CD4-positive, alpha-beta T cell (primary cell): ENCODE measurements at regions not wholly inside any gene's neighbourhood (a gene's known extent, or its start where the extent isn't known, plus 50 kb on each side); places are given as distances from the start of the nearest gene placed in this dataset.

ENCODE experiments used
- ATAC-seq: fragments of 200-7000 bp; cut with Tn5 transposase; one replicate; pipeline ENCODE4 v1.10.0; 2022; ENCODE audit warnings: mild to moderate bottlenecking; ENCODE audit not compliant: poor library complexity
- CTCF ChIA-PET: fragments of 350-600 bp; sonication (Branson Sonifier 250); formaldehyde crosslinking; loops from one replicate; lab custom pipeline; 2021; ENCODE audit warnings: antibody characterized with exemption, inconsistent platforms; lab: Charles Lee
- POLR2A ChIA-PET: fragments of 350-600 bp; sonication (Branson Sonifier 250); formaldehyde crosslinking; loops from one replicate; lab custom pipeline; 2021; ENCODE audit warnings: antibody characterized with exemption, inconsistent platforms; lab: Charles Lee
- DNase-seq, 14 experiments: peaks; one replicate each; pipeline ENCODE4 v3.0.0-alpha.2; 2013 to 2020; ENCODE audit warnings: mixed read lengths in 2 of 14
- H3K27ac ChIP-seq, 2 donors: one replicate each; pipeline versions ENCODE4 v1.5.1 to v1.7.0; 2013; ENCODE audit warnings: low read length in 2 of 2, low read depth in 1 of 2, mild to moderate bottlenecking in 1 of 2
- H3K27me3 ChIP-seq, 2 experiments: 1 replicate in 1 of 2; 2 replicates in 1 of 2; pipeline versions ENCODE4 v1.6.1 to v1.7.0; 2013; ENCODE audit warnings: low read length in 2 of 2, control low read depth in 1 of 2, mild to moderate bottlenecking in 1 of 2, moderate library complexity in 1 of 2; ENCODE audit not compliant: insufficient read depth in 2 of 2, control insufficient read depth in 1 of 2
- H3K36me3 ChIP-seq: one replicate; pipeline ENCODE4 v1.6.1; 2013; ENCODE audit warnings: low read length, control low read depth; ENCODE audit not compliant: insufficient read depth
- H3K4me1 ChIP-seq: one replicate; pipeline ENCODE4 v1.6.1; 2013; ENCODE audit warnings: low read length, control low read depth; ENCODE audit not compliant: insufficient read depth
- H3K4me3 ChIP-seq: one replicate; pipeline ENCODE4 v1.5.1; 2013; ENCODE audit warnings: mild to moderate bottlenecking, low read length, moderate library complexity
- H3K9me3 ChIP-seq, 2 experiments: 1 replicate in 1 of 2; 2 replicates in 1 of 2; pipeline versions ENCODE4 v1.6.1 to v1.7.0; 2013; ENCODE audit warnings: low read length in 2 of 2, mild to moderate bottlenecking in 2 of 2, control low read depth in 1 of 2, moderate library complexity in 1 of 2; ENCODE audit not compliant: control insufficient read depth in 1 of 2, insufficient read depth in 1 of 2
- H3K27ac Mint-ChIP-seq: one replicate; pipeline ENCODE4 v1.8.0; 2020; ENCODE audit warnings: mixed read lengths
- H3K27me3 Mint-ChIP-seq: one replicate; pipeline ENCODE4 v1.8.0; 2021; ENCODE audit warnings: mixed read lengths
- H3K36me3 Mint-ChIP-seq: one replicate; pipeline ENCODE4 v1.8.0; 2021; ENCODE audit warnings: low read depth, mixed read lengths
- H3K4me1 Mint-ChIP-seq: one replicate; pipeline ENCODE4 v1.8.0; 2021; ENCODE audit warnings: low read depth, mixed read lengths
- H3K4me3 Mint-ChIP-seq: one replicate; pipeline ENCODE4 v1.8.0; 2020; ENCODE audit warnings: mild to moderate bottlenecking, mixed read lengths
- H3K9me3 Mint-ChIP-seq: one replicate; pipeline ENCODE4 v1.8.0; 2020; ENCODE audit warnings: mixed read lengths
- CTCF ChIP-seq: fragments of 200-600 bp; IDR thresholded peaks from one replicate; pipeline ENCODE4 v1.8.0; 2022; ENCODE audit warnings: antibody characterized with exemption, mild to moderate bottlenecking
- intact Hi-C, 2 experiments: fragments of 100-400 bp; cut with DNase I in 1 of 2; cut with micrococcal nuclease in 1 of 2; formaldehyde crosslinking; loops; one replicate each; pipeline versions ENCODE4 v1.15.1 to v1.9.0; 2023 to 2025; cut with DNase I, micrococcal nuclease

- no peak overlapping the region for H3K27ac Mint-ChIP-seq
- no peak for DNase-seq
- H3K4me1 Mint-ChIP-seq, result peaks cover 14% of the 10 kb centered on the region
- no peak overlapping the region for H3K27ac ChIP-seq
- no peaks in the 10 kb centered on the region for H3K4me1 ChIP-seq
- ChIA-PET POLR2A (no interaction called here), CTCF (no interaction called here)
- H3K36me3 ChIP-seq, result no peaks in the 10 kb centered on the region
- intact Hi-C loops, result no loop called here
- no peak for TF ChIP-seq CTCF
- H3K9me3 ChIP-seq, result no peaks in the 10 kb centered on the region
- H3K9me3 Mint-ChIP-seq, result no peaks in the 10 kb centered on the region
- no peaks in the 10 kb centered on the region for H3K27me3 Mint-ChIP-seq
- no peaks in the 10 kb centered on the region for H3K27me3 ChIP-seq
- H3K4me3 Mint-ChIP-seq, result no peak overlapping the region
- H3K4me3 ChIP-seq, result no peak overlapping the region
- H3K36me3 Mint-ChIP-seq, result no peaks in the 10 kb centered on the region
- ATAC-seq, result no peak
Observed at GRCh38 chr11:128236506-128237498, 350.6 kb downstream of the ETS1 start.

GRCh38 chr11:128235958-128236357 is 351.4 kb downstream of the ETS1 start:
- peaks cover 14% of the 10 kb centered on the region for H3K4me1 Mint-ChIP-seq
- no peak overlapping the region for H3K4me3 ChIP-seq
- no peak for TF ChIP-seq CTCF
- H3K27me3 ChIP-seq, result no peaks in the 10 kb centered on the region
- H3K27ac Mint-ChIP-seq, result no peak overlapping the region
- H3K27me3 Mint-ChIP-seq, result no peaks in the 10 kb centered on the region
- no peaks in the 10 kb centered on the region for H3K4me1 ChIP-seq
- no peak for ATAC-seq
- H3K36me3 ChIP-seq, result no peaks in the 10 kb centered on the region
- no peak overlapping the region for H3K27ac ChIP-seq
- no peaks in the 10 kb centered on the region for H3K36me3 Mint-ChIP-seq
- H3K9me3 ChIP-seq, result no peaks in the 10 kb centered on the region
- intact Hi-C loops, result no loop called here
- H3K4me3 Mint-ChIP-seq, result no peak overlapping the region
- CTCF ChIA-PET, result no interaction called here
- no peaks in the 10 kb centered on the region for H3K9me3 Mint-ChIP-seq
- DNase-seq, result no peak
- POLR2A ChIA-PET, result no interaction called here

- intact Hi-C loops, result no loop called here
- Mint-ChIP-seq H3K4me1 (peaks cover 14% of the 10 kb centered on the region), H3K4me3 (no peak overlapping the region), H3K27ac (no peak overlapping the region), H3K9me3 (no peaks in the 10 kb centered on the region), H3K36me3 (no peaks in the 10 kb centered on the region), H3K27me3 (no peaks in the 10 kb centered on the region)
- Histone ChIP-seq H3K4me3 (no peak overlapping the region), H3K4me1 (no peaks in the 10 kb centered on the region), H3K36me3 (no peaks in the 10 kb centered on the region), H3K9me3 (no peaks in the 10 kb centered on the region), H3K27me3 (no peaks in the 10 kb centered on the region), H3K27ac (no peak overlapping the region)
- ATAC-seq, result no peak
- CTCF ChIA-PET, result no interaction called here
- TF ChIP-seq CTCF, result no peak
- no peak for DNase-seq
- POLR2A ChIA-PET, result no interaction called here
Observed at GRCh38 chr11:128235426-128235825, 351.9 kb downstream of the ETS1 start.
